Left forelimb (tissue), 1 donor: ENCODE measurements at regions not wholly inside any gene's neighbourhood (a gene's known extent, or its start where the extent isn't known, plus 50 kb on each side); places are given as distances from the start of the nearest gene placed in this dataset.
A peak's percentile ranks its signal among the peaks of the same experiment; 100 is the strongest.

Experiments
- DNase-seq: peaks from one replicate; pipeline ENCODE4 v3.0.0-alpha.2; 2018; ENCODE audit warnings: low spot score

DNA sequence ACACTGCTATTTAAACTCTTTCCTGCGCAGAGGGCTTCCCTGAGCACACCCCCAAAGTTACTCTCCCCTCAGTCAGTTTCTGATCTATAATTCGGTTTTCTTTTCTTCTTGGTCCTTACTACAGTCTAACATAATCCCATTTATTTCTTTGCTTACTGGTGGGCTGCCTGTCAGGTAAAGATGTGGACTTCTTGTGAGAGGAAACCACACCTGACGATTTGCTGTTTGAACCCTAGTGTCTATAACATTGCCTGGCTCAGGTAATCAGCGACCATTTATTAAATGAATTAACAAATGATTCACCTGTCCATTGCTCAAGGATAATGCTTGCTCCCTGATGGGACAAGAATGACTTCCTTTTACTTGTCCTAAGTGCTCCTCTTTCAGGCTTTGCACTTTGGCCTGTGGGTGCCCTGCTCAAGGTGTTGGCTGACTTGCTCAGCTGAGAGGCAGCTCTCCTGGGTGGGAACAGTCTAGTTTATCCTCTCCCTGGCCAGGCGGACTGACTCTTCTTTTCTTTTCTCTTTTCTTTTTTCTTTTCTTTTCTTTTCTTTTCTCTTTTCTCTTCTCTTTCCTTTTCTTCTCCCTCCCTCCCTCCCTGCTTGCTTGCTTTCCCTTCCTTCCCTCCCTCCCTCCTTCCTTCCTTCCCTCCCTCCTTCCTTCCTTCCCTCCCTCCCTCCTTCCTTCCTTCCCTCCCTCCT, 233.1 kb downstream of the BCAS1 start:
- no peak for DNase-seq

DNA sequence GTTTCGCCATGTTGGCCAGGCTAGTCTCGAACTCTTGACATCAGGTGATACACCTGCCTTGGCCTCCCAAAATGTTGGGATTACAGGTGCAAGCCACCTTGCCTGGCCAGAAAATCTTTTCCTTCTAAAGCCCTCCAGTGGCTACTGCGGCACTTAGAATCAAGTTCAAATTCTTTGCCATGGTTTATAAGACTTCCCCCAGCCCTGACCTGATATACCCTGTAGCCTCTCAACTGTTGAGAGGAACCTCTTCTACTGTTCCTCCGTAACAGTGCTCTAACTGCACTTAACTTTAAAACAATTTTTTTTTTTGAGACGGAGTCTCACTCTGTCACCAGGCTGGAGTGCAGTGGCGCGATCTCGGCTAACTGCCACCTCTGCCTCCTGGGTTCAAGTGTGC, 235.6 kb downstream of the BCAS1 start:
- DNase-seq, result no peak

DNA sequence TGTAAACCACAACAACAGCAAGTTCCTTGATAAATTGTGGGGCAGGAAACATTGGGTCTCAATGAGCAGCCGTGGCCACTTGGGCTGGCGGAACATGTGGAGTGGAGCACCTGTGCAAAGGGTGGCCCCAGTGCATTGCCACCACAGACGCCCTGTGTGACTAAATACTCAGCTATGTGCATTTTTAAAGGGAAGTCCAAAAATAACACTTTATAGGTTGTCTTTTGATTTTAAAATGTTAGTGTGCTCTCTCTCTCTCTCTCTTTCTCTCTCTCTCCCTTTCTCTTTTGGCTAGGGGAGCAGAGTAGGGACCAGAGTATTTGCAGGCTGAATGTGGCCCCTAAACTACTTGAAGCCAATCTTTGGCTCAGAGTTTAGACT, 236.3 kb downstream of the BCAS1 start:
- DNase-seq, result no peak

DNA sequence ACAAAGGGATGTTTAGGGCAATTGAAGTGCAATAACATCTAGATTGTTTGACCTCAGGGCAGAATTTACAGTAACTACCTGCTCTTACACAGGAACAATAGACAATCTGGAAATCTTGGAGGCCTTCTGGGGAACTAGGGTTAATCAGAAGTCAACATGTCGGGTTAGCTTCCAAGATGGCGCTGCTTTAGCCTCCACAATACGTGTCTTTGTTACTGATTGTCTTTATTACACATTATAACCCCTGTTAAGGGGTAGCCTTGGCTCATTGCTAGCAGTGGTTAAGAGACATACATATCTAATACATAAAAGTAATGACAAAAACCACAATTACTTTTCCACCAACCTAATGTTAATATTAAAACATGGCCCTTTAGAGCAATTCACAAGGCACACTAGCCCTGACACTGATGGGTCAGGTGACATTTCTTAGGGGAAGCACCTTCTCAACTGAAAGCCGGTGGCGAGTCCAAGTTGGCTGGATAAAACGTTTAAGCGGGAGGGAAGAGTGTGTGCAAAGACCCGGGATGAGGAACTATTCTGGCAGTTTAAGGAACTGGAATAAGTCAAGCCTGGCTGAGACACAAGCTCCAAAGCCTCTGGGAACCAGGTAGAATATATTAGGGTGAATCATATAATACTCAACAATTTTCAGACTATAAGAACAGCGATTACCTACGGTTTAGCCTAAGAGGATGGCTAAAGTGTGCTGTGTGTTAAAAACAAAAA, 236.9 kb downstream of the BCAS1 start:
- DNase-seq, result no peak

DNA sequence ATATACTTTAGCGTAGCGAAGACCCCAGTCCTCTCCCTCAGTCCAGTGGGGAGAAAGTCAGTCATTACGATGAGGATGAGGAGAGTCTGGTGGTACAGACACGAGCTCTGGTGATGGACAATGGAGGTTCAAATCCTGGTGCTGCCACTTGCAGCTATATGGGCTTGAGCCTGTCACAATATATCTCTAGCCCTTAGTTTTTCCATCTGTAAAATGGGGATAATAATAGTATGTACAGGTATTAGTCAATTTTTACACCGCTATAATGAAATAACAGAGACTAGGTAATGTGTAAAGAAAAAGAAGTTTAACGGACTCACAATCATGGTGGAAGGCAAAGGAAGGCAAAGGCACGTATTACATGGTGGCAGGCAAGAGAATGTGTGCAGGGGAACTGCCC, 237.9 kb downstream of the BCAS1 start:
- DNase-seq, result no peak

DNA sequence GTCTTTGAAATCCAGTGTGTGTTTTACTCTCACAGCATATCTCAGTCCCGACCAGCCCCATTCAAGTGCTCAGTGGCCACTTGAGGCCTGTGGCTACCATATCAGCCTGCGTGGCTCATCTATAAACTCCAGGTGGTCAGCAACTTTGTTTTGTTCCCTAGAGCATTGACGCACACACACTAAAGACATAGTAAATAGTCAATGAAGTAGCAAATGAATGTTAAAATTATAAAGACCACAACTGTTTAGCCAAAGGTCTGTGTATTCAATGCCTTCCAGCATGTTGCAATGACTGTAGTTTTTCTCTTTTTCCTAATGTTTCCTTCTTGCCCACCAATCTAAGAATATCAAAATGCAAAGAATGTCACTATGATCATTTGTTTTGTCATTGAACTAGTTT, 238.2 kb upstream of the ZNF217 start:
- DNase-seq, result no peak

DNA sequence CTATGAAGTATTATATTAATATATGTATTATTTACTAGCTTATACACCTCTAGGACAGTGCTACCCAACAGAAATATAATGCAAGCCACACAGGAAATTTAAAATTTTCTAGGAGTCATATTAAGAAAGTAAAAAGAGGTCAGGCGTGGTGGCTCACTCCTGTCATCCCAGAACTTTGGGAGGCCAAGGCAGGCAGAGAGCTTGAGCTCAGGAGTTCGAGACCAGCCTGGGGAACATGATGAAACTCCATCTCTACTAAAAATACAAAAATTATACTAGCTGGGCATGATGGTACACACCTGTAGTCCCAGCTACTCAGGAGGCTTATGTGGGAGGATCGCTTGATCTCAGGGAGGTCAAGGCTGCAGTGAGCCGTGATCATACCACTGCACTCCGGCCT, 237.6 kb upstream of the ZNF217 start:
- DNase-seq, result no peak

DNA sequence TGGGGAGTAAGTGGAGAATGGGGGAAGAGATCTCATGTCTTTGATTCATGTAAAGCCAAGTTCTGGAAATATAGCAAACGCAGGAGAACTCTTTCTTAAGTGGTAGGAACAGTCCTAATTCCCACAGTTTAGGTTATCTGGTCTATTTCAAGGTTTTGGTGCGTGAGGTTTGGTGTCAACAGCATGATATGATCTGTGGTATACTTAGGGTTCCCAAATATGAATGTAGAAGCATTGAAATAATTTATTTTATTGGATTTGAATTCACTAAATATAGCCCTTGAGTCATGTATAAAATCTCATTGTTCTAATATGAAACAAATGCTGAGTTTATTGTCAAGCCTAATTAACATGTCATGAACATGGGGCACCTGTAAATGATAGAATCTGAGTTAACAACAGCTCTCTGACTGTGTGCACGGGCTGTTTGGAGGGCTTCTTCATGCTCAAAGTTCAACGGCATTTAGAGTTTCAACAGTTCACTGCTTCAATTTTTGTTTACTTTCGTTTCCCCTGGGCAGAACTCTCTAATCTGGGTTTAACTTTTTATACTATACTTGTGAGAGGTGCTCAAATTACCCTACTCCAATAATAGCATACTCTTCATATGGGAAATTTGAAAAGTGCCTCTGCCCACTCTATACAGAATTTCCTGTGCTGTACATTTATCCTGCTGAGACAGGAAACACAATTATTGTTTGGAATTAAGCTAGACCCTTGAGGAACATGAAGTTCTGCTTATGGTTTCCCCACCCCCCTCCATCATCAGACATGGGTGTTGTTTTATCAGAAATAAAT, 236.3 kb upstream of the ZNF217 start:
- no peak for DNase-seq

DNA sequence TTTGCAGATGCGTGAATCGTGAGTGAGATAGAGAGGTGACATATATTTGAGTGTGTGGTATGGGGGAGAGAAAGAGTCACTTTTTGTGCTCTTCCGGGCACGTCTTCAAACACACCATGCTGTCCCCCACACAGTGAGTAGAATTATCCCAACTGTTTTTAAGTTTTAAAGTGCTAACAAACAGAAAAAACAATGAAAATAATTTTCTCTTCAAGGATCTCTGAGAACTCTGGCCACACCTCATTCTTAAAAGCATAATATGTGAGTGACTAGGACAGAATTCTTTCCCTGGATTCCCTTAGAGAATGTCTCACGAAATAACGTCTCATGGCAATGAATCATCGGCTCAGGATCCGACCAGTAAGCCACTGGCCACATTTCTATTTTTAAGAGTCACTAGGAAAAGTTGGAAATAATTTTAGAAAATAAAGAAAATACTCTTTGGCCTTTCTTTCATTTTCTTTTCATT, 235.7 kb upstream of the ZNF217 start:
- DNase-seq, result no peak

DNA sequence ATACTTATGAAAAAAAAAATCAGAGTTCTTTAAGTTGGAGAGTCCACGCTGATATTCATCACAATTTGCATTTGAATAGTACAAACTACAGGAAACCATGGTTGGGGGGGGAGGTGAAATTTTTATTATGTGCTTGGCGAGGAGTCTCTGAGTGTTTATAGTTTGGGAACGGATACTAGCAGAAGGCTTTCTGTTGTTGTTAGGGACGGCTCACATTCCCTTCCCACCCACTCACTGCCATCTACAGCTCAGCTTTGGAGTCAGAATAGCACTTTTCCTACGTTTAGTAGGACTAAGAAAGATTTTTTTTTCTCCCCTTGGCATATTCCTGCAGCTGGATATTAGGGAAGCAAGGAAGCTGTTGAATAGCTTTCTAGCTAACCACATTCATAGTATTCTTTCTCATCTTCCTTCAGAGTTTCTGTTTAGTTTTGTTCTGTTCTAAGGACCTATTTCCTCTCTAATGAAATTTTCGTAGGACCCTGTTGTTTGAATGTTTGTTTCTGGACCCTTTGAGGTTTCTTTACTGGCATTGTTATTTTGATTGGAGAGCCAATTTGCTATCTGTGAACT, 235.1 kb upstream of the ZNF217 start:
- DNase-seq, result peak; percentile 70

DNA sequence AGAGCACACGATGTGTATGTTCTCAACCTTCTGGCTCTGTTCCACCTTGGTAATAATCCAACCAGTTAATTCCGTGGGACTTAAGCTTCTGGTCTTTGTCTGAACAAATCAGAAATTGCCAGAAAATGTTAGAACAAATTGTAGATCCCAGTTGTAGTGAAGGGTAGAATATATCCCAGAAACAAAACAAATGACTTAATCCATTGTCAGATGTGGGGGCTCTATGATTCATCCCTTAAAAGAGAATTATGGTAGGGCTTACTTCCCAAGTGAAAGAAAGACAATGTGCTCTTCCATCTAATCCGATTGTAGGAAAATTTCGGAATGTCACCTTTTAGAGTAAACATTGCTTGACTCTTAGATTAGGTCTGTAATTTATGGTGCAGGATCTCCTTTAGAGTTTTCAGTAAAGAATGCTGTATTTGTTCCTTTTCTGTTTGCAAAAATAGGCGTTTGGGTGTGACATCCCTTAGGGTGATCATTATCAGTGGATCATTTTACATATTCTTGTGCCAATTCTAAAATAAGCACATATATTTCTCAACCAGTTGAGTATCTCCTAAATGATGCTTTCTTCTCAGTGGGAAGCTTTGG, 234.5 kb upstream of the ZNF217 start:
- no peak for DNase-seq

DNA sequence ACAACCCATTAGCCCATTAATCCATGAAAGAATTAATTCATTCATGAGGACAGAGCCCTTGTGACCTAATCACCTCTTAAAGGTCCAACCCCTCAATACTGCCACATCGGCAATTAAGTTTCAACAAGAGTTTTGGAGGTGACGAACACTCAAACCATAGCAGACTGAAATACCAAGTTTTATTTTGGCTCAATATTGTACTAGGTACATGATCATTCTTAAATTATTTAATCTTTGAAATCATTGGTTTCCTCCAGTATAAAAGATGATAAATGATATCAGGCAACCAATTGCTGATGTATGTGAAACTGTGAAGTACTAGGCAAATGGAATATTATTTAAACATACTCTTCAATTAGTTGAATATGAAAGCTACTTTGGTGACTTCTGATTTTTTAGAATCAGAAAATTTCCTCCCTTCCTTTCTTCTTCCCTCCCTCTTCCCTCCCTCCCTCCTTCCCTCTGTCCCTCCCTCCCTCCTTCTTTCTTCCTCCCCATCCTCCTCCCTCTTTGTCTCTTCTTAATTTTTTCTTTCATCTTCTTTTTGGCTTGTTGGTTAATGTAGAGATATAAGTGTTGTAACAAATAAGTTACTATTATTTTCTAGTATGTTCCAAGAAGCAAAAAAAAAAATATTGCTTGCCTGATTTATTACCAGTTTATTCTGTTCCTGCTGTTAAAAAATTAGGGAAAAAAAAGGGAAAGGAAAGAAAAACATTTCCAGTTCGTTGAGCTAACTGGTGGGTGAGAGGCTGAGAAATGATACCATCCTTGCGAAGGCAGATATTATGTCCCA, 233.9 kb upstream of the ZNF217 start:
- DNase-seq, result no peak

DNA sequence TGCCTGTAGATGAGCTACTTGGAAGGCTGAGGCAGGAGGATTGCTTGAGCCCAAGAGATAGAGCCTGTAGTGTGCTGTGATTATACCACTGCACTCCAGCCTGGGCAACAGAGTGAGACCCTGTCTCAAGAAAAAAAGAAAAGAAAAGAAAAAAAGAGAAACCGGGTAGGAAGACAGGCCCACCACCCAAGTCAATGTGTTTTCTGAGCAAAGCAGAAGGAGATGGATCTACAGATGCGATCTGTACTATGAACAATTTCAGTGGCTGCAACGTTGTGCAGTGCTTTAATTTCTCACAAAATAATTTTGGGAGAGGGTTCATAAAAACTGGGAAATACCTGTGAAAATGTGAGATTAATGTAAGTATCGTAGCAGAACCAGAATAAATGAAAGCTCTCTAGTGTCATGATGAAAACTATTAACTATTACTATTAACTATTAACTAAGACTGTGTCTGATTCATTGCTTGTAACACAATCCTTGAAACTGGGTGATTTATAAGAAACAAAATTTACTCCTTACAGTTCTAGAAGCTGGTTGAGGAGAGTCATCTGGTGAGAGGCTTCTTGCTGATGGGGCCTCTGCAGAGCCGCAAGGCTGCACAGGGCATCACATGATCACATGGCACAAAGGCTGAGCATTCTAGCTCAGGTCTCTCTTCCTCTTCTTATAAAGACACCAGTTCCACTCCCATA, 233.1 kb upstream of the ZNF217 start:
- DNase-seq, result no peak

DNA sequence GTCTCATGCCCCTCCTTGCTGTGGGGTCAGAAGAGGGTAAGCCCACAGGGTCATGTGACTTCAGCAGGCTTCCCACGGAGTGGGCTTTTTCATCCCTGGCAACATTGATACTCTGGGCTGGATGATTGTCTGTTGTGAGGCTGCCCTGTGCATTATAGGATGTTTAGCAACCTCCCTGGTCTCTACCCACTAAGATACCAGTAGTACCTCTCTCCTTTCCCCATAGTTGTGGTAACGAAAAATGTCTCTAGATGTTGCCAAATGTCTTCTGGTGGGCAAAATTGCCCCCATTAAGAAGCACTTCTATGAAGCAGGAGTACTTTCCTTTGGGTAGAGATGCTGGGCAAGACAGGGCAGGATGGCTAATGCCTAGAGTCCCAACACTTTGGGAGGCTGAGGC, 232.5 kb upstream of the ZNF217 start:
- DNase-seq, result no peak

DNA sequence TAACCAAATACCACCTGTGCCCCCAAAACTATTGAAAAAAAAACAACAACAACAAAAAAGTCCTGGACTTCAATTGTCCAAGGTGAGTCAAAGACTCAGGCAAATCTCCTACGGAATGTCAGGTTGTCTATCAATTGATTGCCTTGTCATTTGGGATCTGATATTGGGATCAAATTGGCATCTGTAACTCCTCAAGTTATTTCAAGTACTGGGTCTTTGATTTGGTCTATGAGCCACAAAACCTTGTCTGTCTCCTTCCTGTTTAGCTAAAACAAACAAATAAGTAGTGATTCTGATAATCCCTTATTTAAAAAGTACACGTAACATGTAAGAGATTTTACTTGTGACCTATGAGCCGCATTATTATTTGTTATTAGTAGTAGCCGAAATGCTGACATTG, 231.6 kb upstream of the ZNF217 start:
- no peak for DNase-seq

DNA sequence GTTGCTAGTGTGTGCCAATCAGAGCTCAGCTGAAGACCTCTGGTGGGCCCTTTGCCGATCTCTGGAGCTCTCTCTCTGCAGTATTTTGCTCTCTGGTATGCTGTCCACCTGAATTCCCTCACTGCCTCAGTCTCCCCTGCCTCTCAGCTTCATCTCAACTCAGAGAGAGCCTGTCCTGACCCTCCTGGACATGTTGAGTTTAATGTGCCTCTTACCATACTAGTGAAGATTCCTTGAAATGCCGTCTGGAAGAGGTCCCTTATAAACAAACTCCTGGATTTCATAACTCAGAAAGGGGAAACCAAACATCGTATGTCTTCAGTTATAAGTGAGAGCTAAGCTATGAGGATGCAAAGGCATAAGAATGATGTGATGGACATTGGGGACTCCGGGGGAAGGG, 231.1 kb upstream of the ZNF217 start:
- DNase-seq, result no peak

DNA sequence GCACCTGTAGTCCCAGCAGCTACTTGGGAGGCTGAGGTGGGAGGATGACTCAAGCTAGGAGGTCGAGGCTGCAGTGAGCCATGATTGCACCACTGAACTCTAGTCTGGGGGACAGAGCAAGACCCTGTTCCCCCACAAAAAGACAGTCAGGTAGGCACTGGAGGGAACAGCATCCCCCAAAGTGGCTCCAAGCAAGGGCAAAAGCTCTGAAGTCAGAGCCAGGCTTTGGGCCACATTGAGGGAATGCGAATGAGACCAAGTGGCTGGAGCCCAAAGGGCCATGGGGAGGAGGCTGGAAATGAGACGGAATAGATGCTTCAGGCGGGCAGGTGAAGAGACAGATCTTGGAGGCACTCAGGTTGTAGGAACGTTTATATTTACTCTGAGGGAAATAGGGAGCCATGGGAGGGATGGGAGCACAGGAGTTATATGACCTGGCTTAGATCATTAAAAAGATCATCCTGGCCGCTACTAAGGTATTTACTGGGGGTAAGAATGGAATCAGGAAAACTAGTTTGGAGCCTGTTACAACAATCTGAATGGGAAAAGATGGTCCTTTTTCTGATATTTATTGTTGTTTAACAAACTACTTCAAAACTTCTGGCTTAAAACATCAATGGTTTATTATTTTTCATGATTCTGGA, 229.6 kb upstream of the ZNF217 start:
- DNase-seq, result no peak

DNA sequence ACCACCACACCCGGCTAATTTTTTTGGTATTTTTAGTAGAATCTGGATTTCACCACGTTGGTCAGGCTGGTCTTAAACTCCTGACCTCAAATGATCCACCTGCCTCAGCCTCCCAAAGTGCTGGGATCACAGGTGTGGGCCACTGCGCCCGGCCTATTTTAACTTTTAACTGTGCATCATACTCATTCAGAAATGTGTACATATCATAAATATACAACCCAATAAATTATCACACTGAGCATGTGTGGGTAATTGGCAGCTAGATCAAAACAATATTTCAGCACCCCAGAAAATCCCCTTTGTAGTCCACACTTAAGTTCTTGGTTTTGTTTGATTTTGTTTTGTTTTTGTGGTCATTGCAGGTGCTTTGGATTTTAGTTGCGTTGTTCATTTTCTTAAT, 228.9 kb upstream of the ZNF217 start:
- no peak for DNase-seq

DNA sequence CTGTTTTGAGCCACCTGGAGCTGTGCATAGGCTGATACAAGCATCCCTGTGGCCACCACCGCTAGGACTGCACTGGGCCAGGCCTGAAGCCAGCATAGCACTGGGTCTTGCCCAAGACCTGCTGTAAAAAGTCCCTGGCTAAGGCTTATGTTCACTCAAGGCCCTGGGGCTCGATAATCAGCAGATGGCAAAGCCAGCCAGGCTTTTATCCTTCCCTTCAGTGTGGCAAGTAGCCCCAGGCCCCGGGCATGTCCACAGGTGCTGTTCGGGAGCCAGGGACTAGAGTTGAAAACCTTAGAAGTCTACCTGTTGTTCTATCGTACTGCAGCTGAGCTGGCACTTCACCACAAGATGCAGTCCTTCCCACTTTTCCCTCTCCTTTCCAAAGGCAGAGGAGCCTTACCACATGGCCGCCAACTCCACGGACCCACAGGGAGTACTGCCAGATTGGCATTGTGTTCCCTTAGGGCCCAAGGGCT, 226.4 kb upstream of the ZNF217 start:
- DNase-seq, result no peak
